ENCODE measurements at regions not wholly inside any gene's neighbourhood (a gene's known extent, or its start where the extent isn't known, plus 50 kb on each side); places are given as distances from the start of the nearest gene placed in this dataset.

DNA sequence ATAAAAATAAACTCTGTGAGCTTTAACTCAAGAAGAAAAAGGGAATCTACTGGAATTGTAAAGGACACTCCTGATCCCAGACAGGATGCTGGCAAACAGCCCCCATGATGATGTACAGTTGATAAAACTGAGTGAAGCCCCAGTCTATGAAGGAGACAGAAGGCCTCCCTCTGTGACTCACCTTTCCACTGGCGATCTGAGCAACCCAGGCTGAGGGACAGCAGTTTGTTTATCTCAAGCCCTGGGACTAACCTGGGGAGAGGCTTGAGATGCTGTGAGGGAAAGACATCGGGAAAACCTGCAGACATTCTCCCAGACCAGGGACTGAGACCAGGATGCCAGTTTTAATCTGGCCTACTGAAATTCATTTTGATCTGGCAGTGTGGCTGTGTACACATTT, 104.5 kb upstream of the CDH2 start:
- TF ChIP-seq EZH2 (IDR thresholded peaks at IDR 0.05; ENCODE audit: low read length) = no peak
- TF ChIP-seq, protein P1, sequence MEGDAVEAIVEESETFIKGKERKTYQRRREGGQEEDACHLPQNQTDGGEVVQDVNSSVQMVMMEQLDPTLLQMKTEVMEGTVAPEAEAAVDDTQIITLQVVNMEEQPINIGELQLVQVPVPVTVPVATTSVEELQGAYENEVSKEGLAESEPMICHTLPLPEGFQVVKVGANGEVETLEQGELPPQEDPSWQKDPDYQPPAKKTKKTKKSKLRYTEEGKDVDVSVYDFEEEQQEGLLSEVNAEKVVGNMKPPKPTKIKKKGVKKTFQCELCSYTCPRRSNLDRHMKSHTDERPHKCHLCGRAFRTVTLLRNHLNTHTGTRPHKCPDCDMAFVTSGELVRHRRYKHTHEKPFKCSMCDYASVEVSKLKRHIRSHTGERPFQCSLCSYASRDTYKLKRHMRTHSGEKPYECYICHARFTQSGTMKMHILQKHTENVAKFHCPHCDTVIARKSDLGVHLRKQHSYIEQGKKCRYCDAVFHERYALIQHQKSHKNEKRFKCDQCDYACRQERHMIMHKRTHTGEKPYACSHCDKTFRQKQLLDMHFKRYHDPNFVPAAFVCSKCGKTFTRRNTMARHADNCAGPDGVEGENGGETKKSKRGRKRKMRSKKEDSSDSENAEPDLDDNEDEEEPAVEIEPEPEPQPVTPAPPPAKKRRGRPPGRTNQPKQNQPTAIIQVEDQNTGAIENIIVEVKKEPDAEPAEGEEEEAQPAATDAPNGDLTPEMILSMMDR (optimal IDR thresholded peaks at IDR 0.05 in 1 of 3, IDR thresholded peaks at IDR 0.05 in 1 of 3, conservative IDR thresholded peaks at IDR 0.05 in 1 of 3; ENCODE audit: extremely low read depth in 1 of 3, insufficient read depth in 2 of 3, low read length in 3 of 3) = no peak
- no peaks in the 10 kb centered on the region for H3K79me2 ChIP-seq (ENCODE audit: control insufficient read depth, insufficient read depth, low read length)
- H2AFZ ChIP-seq (ENCODE audit: control insufficient read depth, low read length) = no peak overlapping the region
- no peak overlapping the region for H3K4me3 ChIP-seq (ENCODE audit: control insufficient read depth in 2 of 3, extremely low read depth in 1 of 3, insufficient read depth in 2 of 3, low read depth in 1 of 3, low read length in 3 of 3)
- FAIRE-seq (no peak), DNase-seq (ENCODE audit: low read depth, low spot score) (no peak)
- H3K36me3 ChIP-seq (ENCODE audit: control insufficient read depth in 2 of 2, extremely low read depth in 1 of 2, insufficient read depth in 2 of 2, low read length in 2 of 2) = no peaks in the 10 kb centered on the region
- H4K20me1 ChIP-seq (ENCODE audit: control insufficient read depth, extremely low read depth, insufficient read depth, low read length) = no peaks in the 10 kb centered on the region
- H3K9ac ChIP-seq (ENCODE audit: control insufficient read depth, extremely low read depth, insufficient read depth, low read length) = no peak overlapping the region
- no peaks in the 10 kb centered on the region for H3K9me3 ChIP-seq (ENCODE audit: control insufficient read depth, low read depth, low read length)
- no peaks in the 10 kb centered on the region for H3K4me1 ChIP-seq (ENCODE audit: control insufficient read depth, extremely low read depth, insufficient read depth, low read length)
- dilution Hi-C loops (cut with MboI; ENCODE audit: extremely low pct_ligation_motif_present, low sequenced_read_pairs) = no loop called here
- H3K27ac ChIP-seq (ENCODE audit: control insufficient read depth, insufficient read depth, low read length) = no peak overlapping the region
- H3K27me3 ChIP-seq (ENCODE audit: control insufficient read depth, extremely low read depth, insufficient read depth, low read length) = no peaks in the 10 kb centered on the region
- H3K4me2 ChIP-seq (ENCODE audit: control insufficient read depth, extremely low read depth, insufficient read depth, low read depth, low read length) = no peak overlapping the region
- H3K9me1 ChIP-seq (ENCODE audit: control insufficient read depth, extremely low read depth, insufficient read depth, low read length) = no peaks in the 10 kb centered on the region

DNA sequence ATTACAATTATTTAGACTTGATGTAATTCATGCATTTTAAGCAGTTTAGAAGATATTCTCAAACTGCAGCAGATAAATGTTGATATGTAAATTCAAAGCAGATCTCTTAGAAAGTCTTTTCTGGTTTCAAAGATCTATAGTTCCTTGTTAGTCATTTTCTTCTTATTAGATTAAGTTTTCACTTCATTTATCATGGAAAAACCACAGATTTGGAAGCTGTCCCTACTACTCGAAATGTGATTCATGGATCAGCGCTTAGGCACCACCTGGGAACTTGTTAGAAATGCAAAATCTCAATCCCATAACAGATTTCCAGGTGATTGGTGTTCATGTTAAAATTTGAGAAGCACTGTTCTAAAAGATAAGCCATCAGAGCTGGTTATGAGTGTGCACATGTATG, 92.8 kb upstream of the CDH2 start:
- no peak for DNase-seq (ENCODE audit: low read depth, low spot score)
- H3K9me3 ChIP-seq (ENCODE audit: control insufficient read depth, low read depth, low read length) = no peaks in the 10 kb centered on the region
- dilution Hi-C loops (cut with MboI; ENCODE audit: extremely low pct_ligation_motif_present, low sequenced_read_pairs) = no loop called here

More for the DNA sequence above, 92.8 kb upstream of the CDH2 start:
- FAIRE-seq = no peak
- no peak overlapping the region for H3K9ac ChIP-seq (ENCODE audit: control insufficient read depth, extremely low read depth, insufficient read depth, low read length)
- TF ChIP-seq EZH2 (IDR thresholded peaks at IDR 0.05; ENCODE audit: low read length) = no peak
- TF ChIP-seq, protein P1 (optimal IDR thresholded peaks at IDR 0.05 in 1 of 3, IDR thresholded peaks at IDR 0.05 in 1 of 3, conservative IDR thresholded peaks at IDR 0.05 in 1 of 3; ENCODE audit: extremely low read depth in 1 of 3, insufficient read depth in 2 of 3, low read length in 3 of 3) = no peak
- H3K27ac ChIP-seq (ENCODE audit: control insufficient read depth, insufficient read depth, low read length) = no peak overlapping the region
- H3K27me3 ChIP-seq (ENCODE audit: control insufficient read depth, extremely low read depth, insufficient read depth, low read length) = no peaks in the 10 kb centered on the region
- no peaks in the 10 kb centered on the region for H3K9me1 ChIP-seq (ENCODE audit: control insufficient read depth, extremely low read depth, insufficient read depth, low read length)
- H3K36me3 ChIP-seq (ENCODE audit: control insufficient read depth in 2 of 2, extremely low read depth in 1 of 2, insufficient read depth in 2 of 2, low read length in 2 of 2) = no peaks in the 10 kb centered on the region
- H3K4me2 ChIP-seq (ENCODE audit: control insufficient read depth, extremely low read depth, insufficient read depth, low read depth, low read length) = no peak overlapping the region
- H3K4me3 ChIP-seq (ENCODE audit: control insufficient read depth in 2 of 3, extremely low read depth in 1 of 3, insufficient read depth in 2 of 3, low read depth in 1 of 3, low read length in 3 of 3) = no peak overlapping the region
- H3K79me2 ChIP-seq (ENCODE audit: control insufficient read depth, insufficient read depth, low read length) = no peaks in the 10 kb centered on the region
- no peaks in the 10 kb centered on the region for H3K4me1 ChIP-seq (ENCODE audit: control insufficient read depth, extremely low read depth, insufficient read depth, low read length)
- no peaks in the 10 kb centered on the region for H4K20me1 ChIP-seq (ENCODE audit: control insufficient read depth, extremely low read depth, insufficient read depth, low read length)
- H2AFZ ChIP-seq (ENCODE audit: control insufficient read depth, low read length) = no peak overlapping the region

Measured in keratinocyte (primary cell).